K562 (cell line): ENCODE measurements at regions not wholly inside any gene's neighbourhood (a gene's known extent, or its start where the extent isn't known, plus 50 kb on each side); places are given as distances from the start of the nearest gene placed in this dataset.

Source experiments
- CBX2 ChIP-seq: fragments of 200-600 bp; sonication (generic); IDR thresholded peaks from one replicate; pipeline ENCODE4 v1.6.1; 2012; ENCODE audit warnings: mild to moderate bottlenecking, low read length, inconsistent platforms; ENCODE audit not compliant: insufficient read depth, poor library complexity, severe bottlenecking
- CTCF ChIP-seq, 3 experiments: IDR thresholded peaks in 2 of 3; conservative IDR thresholded peaks in 1 of 3; 2 replicates each; pipeline ENCODE4 v1.5.1; 2011 to 2012; ENCODE audit warnings: low read length in 3 of 3, mild to moderate bottlenecking in 3 of 3, control low read depth in 2 of 3, improper control_type of control experiment in 1 of 3, inconsistent platforms in 1 of 3, low read depth in 1 of 3, mixed read lengths in 1 of 3, moderate library complexity in 1 of 3; ENCODE audit not compliant: insufficient read depth in 2 of 3
- GTF2F1 ChIP-seq: IDR thresholded peaks from 2 replicates; pipeline ENCODE4 v1.6.1; 2011; ENCODE audit warnings: low read depth, low read length, improper control_type of control experiment
- NEUROD1 ChIP-seq: fragments of 150-350 bp; IDR thresholded peaks from 2 replicates; pipeline ENCODE4 v1.6.1; 2014; ENCODE audit warnings: borderline replicate concordance, low read length, low read depth; ENCODE audit not compliant: partially characterized antibody
- POLR2A ChIP-seq: fragments of 450-650 bp; conservative IDR thresholded peaks from 2 replicates; pipeline ENCODE4 v1.6.1; 2016
- POLR2AphosphoS5 ChIP-seq: IDR thresholded peaks from 2 replicates; pipeline ENCODE4 v1.6.1; 2011; ENCODE audit warnings: mild to moderate bottlenecking, low read depth, low read length, moderate library complexity; ENCODE audit not compliant: control insufficient read depth, insufficient read depth
- STAT5B ChIP-seq: fragments of 250-450 bp; sonication (Bioruptor Pico); IDR thresholded peaks from 2 replicates; pipeline ENCODE4 v1.8.0; 2021; ENCODE audit warnings: mild to moderate bottlenecking, inconsistent platforms
- ZNF695 ChIP-seq: fragments of 450-650 bp; formaldehyde crosslinking; IDR thresholded peaks from 2 replicates; pipeline ENCODE4 v1.4.0; 2020; ENCODE audit warnings: mild to moderate bottlenecking, moderate library complexity
- ZNF707 ChIP-seq: fragments of 250-450 bp; sonication (Bioruptor Pico); conservative IDR thresholded peaks from 2 replicates; pipeline ENCODE4 v1.8.0; 2022; ENCODE audit warnings: inconsistent platforms, mild to moderate bottlenecking, moderate library complexity
- TF ChIP-seq, protein P1 (sequence below): sonication (generic); formaldehyde crosslinking; IDR thresholded peaks from 2 replicates; pipeline ENCODE4 v1.9.0; 2022; ENCODE audit warnings: mild to moderate bottlenecking, missing genetic modification reagents

DNA sequence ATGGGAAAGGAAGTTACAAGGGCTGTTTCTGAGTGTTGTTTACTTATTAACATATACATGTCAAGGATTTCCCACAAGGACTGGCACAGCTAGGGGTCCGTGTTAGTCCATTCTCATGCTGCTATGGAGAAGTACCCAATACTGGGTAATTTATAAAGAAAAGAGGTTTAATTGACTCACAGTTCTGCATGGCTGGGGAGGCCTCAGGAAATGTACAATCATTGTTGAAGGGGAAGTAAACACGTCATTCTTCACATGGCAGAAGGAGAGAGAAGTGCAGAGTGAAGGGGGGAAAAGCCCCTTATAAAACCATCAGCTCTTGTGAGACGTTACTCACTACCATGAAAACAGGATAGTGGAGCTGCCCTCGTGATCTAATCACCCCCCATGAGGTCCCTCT, 128.9 kb upstream of the CELF4 start:
- no peak for TF ChIP-seq STAT5B (CRISPR knock-in tag)
- no peak for TF ChIP-seq ZNF707 (CRISPR knock-in tag)
- TF ChIP-seq ZNF695 (CRISPR knock-in tag) = no peak
- no peak for TF ChIP-seq CTCF (IDR thresholded peaks at IDR 0.05 in 2 of 3, conservative IDR thresholded peaks at IDR 0.05 in 1 of 3; ENCODE audit: insufficient read depth in 2 of 3, low read depth in 1 of 3, low read length in 3 of 3)
- TF ChIP-seq POLR2AphosphoS5 = no peak
- no peak for TF ChIP-seq CBX2
- no peak for TF ChIP-seq GTF2F1
- TF ChIP-seq, protein P1, sequence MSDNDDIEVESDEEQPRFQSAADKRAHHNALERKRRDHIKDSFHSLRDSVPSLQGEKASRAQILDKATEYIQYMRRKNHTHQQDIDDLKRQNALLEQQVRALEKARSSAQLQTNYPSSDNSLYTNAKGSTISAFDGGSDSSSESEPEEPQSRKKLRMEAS = no peak
- no peak for TF ChIP-seq NEUROD1
- no peak for TF ChIP-seq POLR2A
